ENCODE measurements at regions not wholly inside any gene's neighbourhood (a gene's known extent, or its start where the extent isn't known, plus 50 kb on each side); places are given as distances from the start of the nearest gene placed in this dataset.

GRCh38 chr7:126303926-126304325 is 948.8 kb downstream of the GRM8 start:
- TF ChIP-seq, protein P1, sequence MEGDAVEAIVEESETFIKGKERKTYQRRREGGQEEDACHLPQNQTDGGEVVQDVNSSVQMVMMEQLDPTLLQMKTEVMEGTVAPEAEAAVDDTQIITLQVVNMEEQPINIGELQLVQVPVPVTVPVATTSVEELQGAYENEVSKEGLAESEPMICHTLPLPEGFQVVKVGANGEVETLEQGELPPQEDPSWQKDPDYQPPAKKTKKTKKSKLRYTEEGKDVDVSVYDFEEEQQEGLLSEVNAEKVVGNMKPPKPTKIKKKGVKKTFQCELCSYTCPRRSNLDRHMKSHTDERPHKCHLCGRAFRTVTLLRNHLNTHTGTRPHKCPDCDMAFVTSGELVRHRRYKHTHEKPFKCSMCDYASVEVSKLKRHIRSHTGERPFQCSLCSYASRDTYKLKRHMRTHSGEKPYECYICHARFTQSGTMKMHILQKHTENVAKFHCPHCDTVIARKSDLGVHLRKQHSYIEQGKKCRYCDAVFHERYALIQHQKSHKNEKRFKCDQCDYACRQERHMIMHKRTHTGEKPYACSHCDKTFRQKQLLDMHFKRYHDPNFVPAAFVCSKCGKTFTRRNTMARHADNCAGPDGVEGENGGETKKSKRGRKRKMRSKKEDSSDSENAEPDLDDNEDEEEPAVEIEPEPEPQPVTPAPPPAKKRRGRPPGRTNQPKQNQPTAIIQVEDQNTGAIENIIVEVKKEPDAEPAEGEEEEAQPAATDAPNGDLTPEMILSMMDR (IDR thresholded peaks at IDR 0.05; ENCODE audit: insufficient read depth, low read length, poor library complexity, severe bottlenecking): no peak
- no peak for TF ChIP-seq EZH2phosphoT487 (conservative IDR thresholded peaks at IDR 0.05; ENCODE audit: low read length)
